NCI-H510A treated with DMSO at 0.1 percent for 48 hours (cell line): ENCODE measurements at regions not wholly inside any gene's neighbourhood (a gene's known extent, or its start where the extent isn't known, plus 50 kb on each side); places are given as distances from the start of the nearest gene placed in this dataset.

ENCODE experiments used
- DNase-seq: peaks from one replicate; lab custom pipeline; 2025; lab: John Stamatoyannopoulos, UW

- no peak for DNase-seq
Observed at GRCh38 chr13:90168953-90169352, 1178.5 kb upstream of the MIR17HG start.

GRCh38 chr13:90170208-90170607 is 1177.3 kb upstream of the MIR17HG start:
- DNase-seq = no peak

DNA sequence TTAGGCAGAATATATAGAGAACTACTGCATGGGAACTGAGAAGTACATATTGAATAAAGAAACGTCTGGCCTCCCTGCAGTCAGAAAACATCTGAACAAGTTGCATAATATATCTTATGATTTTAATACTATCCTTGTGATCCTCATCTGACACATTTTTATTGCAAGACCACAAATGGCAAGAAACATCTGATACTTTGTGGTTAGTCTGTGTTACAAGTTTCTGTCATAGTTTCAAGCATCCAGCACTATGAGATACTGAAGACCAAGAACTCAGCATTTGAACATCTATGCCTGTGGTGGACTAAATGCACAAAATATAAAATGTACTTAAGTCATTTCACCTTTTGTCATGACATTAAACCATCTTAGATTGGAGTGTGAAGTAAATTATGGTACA is 1175.8 kb upstream of the MIR17HG start:
- no peak for DNase-seq

- no peak for DNase-seq
Observed at GRCh38 chr13:90177512-90177911, 1170.0 kb upstream of the MIR17HG start.

- DNase-seq = no peak
Observed at GRCh38 chr13:90184355-90184754, 1163.1 kb upstream of the MIR17HG start.

- no peak for DNase-seq
Observed at GRCh38 chr13:90185734-90186133, 1161.8 kb upstream of the MIR17HG start.

GRCh38 chr13:90187478-90188350 is 1159.8 kb upstream of the MIR17HG start:
- DNase-seq = no peak

- no peak for DNase-seq
Observed at GRCh38 chr13:90188351-90188636, 1159.2 kb upstream of the MIR17HG start.

GRCh38 chr13:90197722-90198121 is 1149.8 kb upstream of the MIR17HG start:
- DNase-seq = no peak

DNA sequence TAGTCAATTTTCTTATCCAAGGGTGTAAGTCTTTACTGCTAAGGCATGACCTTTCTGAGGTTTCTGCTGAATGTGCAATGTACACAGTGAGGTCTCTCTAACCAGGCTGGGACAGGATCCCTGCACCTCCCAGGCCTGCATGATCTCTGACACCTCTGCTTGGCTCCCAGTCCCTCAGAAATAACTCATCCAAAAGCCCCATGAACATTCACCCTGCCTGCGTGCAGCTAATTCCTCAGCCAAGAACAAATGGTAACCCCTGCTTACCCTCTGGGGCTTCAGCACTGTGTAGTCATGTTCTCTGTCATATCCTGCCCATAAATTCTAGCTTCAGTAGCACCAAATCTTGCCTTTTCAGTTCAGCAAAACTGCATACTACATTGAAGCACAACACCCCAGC is 1146.3 kb upstream of the MIR17HG start:
- DNase-seq = no peak

DNA sequence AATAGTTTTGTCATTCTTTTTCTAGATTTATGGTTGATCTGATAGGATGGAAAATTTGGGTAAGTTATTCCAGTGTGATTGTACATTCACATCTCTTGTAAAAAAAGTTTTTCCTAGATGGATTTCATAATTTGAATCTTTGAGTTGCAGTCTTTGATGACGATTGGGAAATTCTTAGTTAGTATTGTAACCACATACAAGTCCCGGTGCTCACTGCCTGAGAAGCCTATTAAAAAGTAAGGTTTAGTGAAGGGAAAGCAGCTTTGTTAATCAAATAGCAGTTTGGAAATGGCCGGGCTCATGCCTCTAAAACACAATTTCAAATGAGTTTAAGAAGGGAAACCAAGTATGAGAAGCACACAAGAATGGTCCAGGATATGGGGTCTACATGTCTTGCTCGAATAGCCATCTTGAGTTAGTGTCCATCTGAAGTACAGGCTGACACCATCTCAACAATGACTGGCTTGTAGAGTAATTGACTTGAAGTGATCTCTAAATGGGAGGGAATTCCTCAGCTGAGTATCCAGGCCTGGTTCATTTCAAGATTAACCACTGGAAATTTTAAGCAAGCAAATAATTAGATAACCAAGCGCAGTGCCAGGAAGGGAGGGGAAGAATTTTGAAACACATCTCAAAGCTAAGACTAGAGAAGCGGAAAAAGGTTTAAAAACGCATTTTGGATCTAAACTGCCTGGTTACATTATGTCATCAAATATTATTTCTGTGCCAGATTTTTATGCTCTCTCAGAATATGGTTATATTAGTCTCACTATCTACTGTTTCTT is 1145.6 kb upstream of the MIR17HG start:
- no peak for DNase-seq

- DNase-seq = no peak
Observed at GRCh38 chr13:90205081-90205480, 1142.4 kb upstream of the MIR17HG start.

GRCh38 chr13:90205911-90206310 is 1141.6 kb upstream of the MIR17HG start:
- no peak for DNase-seq

- no peak for DNase-seq
Observed at GRCh38 chr13:90217275-90217674, 1130.2 kb upstream of the MIR17HG start.

- no peak for DNase-seq
Observed at GRCh38 chr13:90222758-90223157, 1124.7 kb upstream of the MIR17HG start.

- no peak for DNase-seq
Observed at GRCh38 chr13:90230311-90230710, 1117.2 kb upstream of the MIR17HG start.

GRCh38 chr13:90232291-90232690 is 1115.2 kb upstream of the MIR17HG start:
- no peak for DNase-seq

DNA sequence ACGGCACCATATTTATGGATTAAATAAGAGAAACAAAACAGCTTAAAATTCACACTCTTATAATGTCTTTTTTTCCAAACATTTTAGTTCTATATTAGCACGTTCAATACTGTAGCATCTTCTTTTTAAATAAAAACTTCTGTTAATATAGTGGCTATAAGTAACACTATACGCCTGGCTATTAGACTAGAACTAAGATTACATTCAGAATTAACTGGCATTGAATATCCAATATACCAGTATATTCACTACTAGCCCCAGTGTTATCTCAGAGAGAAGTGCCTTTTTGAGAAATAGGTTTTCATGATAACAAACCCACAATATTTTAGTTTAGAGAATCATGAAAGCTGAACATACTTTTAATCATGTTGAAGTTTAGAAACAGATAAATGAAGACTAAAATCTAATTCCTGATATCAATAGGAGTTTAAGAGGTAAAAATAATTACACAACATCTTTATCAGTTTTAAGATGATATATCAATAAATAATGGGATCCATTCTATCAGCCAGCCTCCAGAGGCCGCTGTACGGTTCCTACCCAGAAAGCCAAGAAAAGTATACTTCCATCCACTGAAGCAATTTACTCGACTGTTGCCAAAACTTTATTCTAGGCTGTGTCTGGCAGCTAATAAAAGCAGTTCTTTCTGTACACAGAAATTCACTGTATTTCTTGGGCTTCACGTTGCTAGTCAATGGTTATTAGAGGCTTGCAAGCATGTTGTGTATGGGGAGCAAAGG is 1113.4 kb upstream of the MIR17HG start:
- no peak for DNase-seq

DNA sequence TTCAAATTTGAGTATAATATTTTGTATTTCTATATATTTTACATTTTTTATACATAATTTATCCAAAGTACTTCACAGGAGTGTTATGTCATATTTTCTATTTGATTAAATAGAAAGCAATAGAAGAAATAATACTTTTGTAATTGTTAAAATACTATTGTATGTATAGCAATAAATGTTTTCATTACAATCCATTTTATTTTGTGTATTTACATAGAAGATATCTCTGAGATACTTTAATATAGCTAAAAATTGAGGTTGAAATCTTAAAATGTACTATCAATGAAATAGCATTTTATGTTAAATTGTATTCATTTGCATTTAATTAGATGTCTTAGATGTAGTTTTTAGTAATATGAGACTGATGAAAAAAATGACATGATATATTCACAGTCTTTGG is 1109.6 kb upstream of the MIR17HG start:
- no peak for DNase-seq

DNA sequence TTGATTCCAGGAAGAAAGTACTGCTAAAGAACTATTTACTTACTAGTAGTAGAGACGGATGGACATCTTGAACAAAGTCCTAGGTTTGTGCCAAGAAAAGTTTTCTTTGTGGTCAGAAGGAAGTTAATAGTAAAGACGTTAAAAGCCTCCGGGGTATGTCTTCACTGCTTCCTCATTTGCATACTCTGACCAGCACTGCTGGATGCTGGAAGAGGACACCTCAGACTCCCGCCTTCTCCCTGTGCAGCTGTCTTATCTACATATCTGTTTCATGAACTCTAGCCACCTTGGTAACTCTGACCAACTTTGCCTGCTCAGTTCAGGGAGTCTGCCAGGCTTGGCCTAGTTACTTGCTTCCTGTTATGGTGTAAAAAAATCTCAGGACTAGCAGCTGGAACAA is 1109.1 kb upstream of the MIR17HG start:
- DNase-seq = no peak

DNA sequence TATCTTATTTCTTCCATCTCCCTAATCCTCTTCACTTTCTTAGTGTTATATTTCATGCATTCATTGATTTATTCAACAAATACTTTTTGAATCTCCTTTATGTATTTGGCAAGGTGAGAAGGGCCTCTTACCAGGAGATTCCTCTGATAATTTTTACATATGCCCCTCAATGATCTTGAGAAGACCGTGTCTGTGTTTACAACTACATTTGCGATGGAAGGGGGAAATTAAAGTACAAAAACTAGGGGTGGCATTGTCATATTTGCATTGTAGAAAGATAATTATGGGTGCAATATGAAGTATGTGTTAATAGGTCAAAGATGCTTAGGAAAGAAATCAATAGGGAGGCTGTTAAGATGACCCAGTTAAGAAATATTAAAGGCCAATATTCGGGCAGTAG is 1108.4 kb upstream of the MIR17HG start:
- no peak for DNase-seq

GRCh38 chr13:90246005-90246404 is 1101.5 kb upstream of the MIR17HG start:
- DNase-seq = no peak
